HPDE6-E6E7 (cell line): ENCODE measurements at regions not wholly inside any gene's neighbourhood (a gene's known extent, or its start where the extent isn't known, plus 50 kb on each side); places are given as distances from the start of the nearest gene placed in this dataset.

Experiments used
- DNase-seq: peaks from one replicate; pipeline ENCODE4 v3.0.0; 2011; ENCODE audit warnings: missing footprints; ENCODE audit errors: extremely low spot score

DNA sequence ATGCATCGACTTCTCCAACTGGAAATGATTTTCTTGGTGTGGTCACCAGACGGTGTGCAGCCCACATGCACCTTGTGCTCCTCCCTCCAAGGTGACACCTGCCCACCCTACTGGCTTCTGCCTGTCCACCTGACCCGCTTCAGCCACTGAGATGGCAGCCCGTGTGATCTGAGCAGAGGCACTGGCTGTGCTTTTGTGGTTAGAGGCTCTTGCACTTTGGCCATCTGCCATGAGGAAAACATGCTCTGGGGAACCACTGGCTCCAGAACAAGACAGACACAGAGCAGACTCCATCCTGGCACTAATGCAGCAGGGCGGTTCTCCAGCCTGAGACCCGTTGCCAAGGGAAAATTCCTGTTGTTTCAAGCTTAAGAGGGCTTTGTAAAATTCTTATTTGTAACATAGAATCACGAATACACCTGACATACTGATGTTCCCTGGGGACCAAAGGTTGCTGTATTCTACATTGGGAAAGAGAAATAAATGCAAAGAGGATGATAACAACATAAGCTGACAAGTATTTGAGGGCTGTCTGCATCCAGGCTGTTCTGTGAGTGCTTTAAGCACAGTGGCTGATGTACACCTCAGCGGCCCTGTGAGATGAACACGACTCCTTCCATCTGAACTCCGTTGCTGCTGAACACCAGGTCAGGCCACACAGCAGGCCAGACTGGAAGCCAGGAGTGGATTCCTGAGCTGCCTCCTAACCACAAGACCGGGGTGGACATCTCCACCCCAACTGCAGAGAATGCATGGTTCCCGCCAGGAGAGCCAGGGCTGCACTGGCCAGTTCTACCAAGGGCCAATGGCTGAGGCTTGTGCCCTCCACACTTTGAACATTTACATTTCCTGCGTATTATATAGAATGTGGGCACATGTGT is 820.4 kb downstream of the GALR1 start:
- DNase-seq = no peak

DNA sequence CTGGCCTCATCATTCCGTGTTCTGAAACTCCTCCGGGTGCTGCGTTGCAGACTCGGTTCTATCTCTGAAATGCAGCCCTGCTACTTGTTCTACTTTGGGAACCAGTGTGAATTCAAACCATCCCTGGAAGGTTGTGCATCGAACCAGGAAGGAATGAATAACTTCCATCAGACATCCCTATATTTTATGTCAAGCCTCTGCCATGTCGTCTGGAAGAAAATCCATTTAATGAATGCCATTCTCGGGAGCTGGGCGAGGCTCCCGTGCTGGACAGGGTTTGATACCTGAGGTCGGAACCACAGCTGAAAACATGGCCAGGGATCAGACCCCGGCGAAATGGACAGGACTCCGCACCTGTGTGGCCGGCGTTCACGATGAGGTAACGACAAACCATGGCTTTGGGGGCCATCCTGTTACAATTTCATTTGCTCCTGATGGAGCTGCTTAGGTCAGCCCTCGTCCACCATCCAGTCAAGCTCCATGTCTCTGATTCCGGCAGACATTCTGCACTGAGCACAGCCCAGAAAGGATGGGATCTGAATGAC is 821.6 kb downstream of the GALR1 start:
- DNase-seq = no peak

- DNase-seq = no peak
Observed at GRCh38 chr18:78071776-78072175, 822.1 kb downstream of the GALR1 start.

- no peak for DNase-seq
Observed at GRCh38 chr18:78072375-78072774, 822.7 kb downstream of the GALR1 start.

DNA sequence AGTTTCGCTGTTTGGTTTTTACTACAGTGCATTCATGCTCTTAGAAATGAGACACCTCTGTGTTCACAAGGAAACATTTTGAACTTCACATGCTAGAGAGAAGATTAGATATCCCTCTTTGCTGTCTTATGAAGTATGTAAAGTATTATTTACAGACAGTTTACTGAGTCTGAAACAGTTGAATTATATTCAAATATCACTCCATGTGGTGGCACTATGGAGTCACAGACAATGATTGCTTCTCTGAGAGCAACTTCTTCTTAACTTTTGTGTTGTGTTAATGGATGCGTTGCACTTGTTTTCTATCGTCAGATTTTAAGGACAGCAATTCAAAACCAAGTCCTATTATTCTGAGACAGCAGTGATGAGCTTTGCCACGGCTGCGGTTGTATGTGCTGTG is 823.6 kb downstream of the GALR1 start:
- no peak for DNase-seq

DNA sequence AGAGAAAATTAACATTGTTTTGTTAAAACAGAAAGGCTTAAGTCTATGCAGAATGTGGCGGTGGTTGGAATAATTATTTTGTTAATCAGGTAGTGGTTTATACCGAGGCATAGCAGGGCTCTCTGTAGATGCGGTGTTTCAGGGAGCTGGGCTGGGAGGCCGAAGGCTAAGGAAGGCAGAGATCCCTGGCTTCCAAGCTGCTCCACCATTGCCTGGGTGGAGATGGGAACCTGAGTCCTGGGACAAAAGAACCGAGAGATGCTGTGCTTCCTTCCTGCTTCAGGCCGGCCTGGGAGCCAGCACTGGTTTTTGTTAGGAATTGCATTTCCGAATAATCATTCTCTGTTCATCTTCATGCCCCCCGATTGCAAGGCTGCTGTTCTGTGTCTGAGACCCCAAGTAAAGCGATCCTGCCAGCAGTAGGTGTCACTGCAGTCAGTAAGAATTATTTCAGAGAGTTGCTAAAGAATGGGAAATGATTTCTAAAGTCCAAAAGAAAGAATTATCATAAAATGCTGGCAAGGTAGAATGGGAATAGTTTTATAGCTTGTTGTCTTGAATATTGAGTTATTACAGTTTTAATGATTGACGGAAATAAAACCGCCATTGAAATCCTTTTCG is 824.9 kb downstream of the GALR1 start:
- no peak for DNase-seq

GRCh38 chr18:78080081-78080480 is 830.4 kb downstream of the GALR1 start:
- no peak for DNase-seq

GRCh38 chr18:78080761-78081160 is 831.1 kb downstream of the GALR1 start:
- DNase-seq = no peak

DNA sequence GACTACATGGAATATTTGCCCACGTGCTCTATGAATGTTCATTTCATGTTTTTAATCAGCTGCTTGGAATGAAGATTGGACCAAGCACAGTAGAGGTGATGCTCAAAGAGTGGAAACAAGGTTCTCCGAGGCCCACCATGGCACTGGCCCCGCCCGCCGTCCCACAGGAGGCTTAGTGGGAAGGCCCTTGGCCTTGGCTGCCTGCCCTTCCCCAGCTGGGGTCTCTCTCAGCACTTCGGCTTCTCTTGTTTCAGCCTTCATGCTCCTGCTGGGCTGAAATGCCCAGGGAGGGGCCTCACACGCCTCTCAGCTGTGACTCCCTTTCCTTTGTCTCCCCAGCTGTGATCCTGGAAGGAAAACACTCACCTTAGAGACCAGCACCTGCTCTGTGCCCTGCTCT is 833.2 kb downstream of the GALR1 start:
- DNase-seq = no peak

- DNase-seq = no peak
Observed at GRCh38 chr18:78085241-78086185, 835.9 kb downstream of the GALR1 start.

- no peak for DNase-seq
Observed at GRCh38 chr18:78086931-78087330, 837.3 kb downstream of the GALR1 start.

DNA sequence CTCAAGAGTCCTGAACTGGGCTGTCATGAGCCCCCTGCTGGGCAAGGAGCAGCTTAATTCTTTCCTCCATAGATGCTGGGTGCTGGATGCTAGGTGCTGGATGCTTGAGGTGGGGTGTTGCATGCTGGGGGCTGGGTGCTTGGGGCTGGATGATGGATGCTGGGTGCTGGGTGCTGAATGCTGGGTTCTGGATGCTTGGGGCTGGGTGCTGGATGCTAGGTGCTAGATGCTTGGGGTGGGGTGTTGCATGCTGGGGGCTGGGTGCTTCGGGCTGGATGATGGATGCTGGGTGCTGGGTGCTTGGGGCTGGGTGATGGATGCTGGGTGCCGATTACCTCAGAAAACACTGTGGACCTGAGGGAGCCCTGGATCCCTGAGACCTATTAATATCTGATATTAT is 837.7 kb downstream of the GALR1 start:
- DNase-seq = no peak

DNA sequence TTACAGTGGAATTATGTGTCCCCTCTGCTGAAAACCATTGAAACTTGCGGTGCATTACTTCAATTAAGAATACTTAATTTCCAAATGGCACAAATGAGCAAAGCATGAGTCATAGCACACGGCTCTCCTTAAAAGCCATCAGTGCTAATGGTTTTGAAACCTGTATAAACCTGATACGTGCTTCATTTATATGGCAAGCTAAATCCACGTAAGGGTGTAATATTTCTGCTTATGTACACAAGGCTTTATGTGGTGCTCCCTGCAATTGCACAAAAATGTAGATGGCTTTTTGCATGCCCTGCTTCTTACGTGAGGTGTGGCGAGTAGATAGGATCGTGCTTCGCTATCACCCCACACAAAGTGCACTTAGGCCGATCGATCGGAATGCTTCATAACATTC is 840.9 kb downstream of the GALR1 start:
- no peak for DNase-seq

DNA sequence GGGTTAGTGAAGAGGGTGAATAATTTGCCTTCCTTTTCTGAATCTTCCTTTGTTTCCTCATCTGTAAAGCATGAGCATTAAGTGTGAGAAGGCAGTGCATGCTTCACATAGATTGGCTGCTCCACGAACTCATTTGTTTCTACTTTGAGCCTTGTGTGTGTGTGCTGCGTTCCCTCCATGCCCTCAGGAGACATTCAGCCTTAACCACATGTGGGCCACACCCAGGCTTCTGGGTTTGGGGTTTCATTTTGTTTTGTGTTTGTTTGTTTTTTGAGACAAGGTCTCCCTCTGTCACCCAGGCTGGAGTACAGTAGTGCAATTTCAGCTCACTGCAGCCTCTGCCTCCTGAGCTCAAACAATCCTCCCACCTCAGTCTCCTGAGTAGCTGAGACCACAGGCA is 843.3 kb downstream of the GALR1 start:
- no peak for DNase-seq

- DNase-seq = no peak
Observed at GRCh38 chr18:78099979-78100588, 850.4 kb downstream of the GALR1 start.

GRCh38 chr18:78101091-78101490 is 851.4 kb downstream of the GALR1 start:
- DNase-seq = no peak

DNA sequence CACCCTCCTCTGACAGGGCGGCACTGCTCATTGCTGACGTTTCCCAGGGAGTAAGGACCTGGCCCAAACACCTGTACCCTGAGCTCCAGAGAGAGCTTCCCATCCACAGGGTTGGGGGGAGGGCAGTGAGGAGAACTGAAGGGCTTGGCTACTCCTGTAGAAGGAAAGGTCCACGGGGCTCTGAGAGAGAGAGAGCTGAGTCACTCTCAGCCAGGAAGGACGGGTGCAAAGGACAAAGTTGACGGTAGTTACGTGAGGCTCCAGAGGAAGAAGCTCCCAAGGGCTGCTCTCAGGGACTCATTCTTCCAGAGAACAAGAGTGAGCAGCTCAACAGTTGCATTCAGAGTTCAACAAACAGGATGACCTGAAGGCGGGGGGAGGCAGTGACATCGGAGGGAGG is 852.5 kb downstream of the GALR1 start:
- DNase-seq = no peak

DNA sequence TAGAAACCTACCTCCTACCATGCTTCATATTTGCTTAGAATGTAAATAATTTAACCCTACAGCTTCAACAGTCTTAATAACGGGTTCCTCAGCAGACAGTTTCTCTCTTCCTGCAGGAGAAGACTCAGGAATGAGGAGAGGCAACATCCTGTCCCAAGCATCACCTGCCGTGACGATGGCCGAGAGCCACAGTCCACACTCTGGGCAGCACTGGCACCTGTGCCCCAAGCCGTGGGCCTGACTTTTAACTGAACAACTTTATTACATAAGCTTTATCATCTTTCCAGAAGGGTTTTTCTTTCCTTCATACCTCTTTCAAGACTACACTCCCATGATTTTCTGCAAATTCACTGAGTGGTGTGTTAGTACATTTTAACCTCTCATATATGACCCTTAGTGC is 856.0 kb downstream of the GALR1 start:
- DNase-seq = no peak

DNA sequence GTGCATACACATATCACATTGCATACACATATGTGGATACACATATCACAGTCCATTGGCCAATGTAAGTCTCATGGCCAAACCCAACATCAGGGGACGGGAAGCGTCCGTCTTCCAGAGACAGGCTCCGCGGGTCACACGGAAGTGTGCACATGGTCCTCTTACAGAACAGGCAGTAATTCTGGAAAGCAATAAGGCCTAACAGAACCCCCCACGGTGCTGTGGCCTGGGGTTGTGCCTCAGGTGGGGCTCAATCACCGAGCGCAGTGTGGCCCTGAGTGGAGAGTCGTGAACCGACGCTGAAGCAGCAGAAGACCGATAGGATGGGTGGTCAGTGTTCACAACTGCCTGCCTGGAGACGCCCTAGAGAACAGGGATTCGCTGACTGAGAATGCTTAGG is 857.3 kb downstream of the GALR1 start:
- no peak for DNase-seq

DNA sequence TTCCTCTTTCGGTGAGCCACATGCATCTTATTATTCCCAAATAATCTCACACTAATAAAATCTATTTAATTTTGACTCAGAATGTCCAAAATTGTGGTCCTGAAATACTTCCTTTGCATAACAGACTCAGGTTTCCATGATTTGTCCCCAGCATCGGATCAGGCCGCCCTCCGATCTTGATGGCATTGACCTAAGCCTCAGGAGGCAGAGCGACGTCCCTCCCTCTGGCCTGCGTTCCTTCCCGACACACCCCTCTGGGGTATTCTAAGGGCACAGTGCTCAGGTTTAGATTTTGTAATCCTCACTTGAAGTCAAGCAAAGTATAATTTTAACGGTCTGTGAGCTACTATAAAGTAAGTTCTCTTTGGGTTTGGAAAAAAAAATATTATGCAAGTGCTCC is 857.7 kb downstream of the GALR1 start:
- DNase-seq = no peak

- no peak for DNase-seq
Observed at GRCh38 chr18:78108554-78108953, 858.9 kb downstream of the GALR1 start.
